C4-2B (cell line): ENCODE measurements at regions not wholly inside any gene's neighbourhood (a gene's known extent, or its start where the extent isn't known, plus 50 kb on each side); places are given as distances from the start of the nearest gene placed in this dataset.

ENCODE experiments used
- ZFX ChIP-seq: fragments of 450-650 bp; IDR thresholded peaks from 2 replicates; pipeline ENCODE4 v1.6.1; 2017
- TF ChIP-seq, protein P1 (sequence below): fragments of 450-650 bp; conservative IDR thresholded peaks from 2 replicates; pipeline ENCODE4 v1.5.1; 2017; ENCODE audit warnings: mild to moderate bottlenecking

DNA sequence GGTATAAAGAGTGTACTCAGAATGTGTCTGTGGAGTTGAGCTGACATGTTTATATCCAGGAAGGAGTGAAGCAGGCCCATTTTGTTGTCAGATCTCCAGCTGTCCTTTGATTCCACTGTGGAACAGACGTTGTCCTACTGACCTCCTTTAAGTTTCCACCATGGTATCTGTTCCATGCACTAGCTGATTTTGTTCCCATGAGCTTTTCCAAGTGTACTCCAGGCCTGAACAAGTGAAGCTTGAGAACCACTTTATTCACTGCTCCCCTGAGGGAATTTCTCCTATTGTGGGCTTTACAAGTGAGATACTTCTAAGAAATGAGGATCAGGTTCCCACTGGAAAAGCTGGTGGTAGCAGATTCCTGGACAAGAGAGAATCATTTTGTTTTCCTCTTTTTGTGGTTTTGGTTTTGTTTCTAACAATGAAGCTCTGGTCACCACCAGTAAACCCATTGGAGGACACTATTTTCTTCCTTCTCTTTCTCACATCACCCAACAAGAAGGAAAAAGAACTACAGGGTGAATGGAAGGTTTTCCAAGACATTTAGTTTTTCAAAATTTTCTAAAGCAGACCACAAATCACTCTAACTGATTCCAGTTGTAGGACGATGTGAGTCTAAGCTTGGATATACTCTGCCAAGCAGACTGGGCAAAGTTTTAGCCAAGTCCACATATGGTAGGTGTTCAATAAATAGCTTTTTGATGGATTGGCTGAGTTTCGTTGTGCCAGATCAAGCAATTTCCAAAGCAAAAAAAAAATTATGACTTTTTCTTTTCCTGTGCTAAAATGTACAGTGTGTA, 144.2 kb downstream of the JCAD start:
- TF ChIP-seq, protein P1, sequence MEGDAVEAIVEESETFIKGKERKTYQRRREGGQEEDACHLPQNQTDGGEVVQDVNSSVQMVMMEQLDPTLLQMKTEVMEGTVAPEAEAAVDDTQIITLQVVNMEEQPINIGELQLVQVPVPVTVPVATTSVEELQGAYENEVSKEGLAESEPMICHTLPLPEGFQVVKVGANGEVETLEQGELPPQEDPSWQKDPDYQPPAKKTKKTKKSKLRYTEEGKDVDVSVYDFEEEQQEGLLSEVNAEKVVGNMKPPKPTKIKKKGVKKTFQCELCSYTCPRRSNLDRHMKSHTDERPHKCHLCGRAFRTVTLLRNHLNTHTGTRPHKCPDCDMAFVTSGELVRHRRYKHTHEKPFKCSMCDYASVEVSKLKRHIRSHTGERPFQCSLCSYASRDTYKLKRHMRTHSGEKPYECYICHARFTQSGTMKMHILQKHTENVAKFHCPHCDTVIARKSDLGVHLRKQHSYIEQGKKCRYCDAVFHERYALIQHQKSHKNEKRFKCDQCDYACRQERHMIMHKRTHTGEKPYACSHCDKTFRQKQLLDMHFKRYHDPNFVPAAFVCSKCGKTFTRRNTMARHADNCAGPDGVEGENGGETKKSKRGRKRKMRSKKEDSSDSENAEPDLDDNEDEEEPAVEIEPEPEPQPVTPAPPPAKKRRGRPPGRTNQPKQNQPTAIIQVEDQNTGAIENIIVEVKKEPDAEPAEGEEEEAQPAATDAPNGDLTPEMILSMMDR: no peak
- no peak for TF ChIP-seq ZFX
